PC-9 (cell line): ENCODE measurements at regions not wholly inside any gene's neighbourhood (a gene's known extent, or its start where the extent isn't known, plus 50 kb on each side); places are given as distances from the start of the nearest gene placed in this dataset.

Experiments
- BruUV-seq: library from RNA; stranded (reverse); fragments of 400-500 nt; replicated peaks from 2 replicates; lab custom pipeline; 2021; lab: Mats Ljungman, UMichigan
- CTCF ChIA-PET: fragments of 300-600 bp; sonication (Branson Sonifier 250); formaldehyde crosslinking; loops from one replicate; lab custom pipeline; 2022; ENCODE audit warnings: antibody characterized with exemption; lab: Charles Lee
- POLR2A ChIA-PET: fragments of 300-600 bp; sonication (Branson Sonifier 250); formaldehyde crosslinking; loops from one replicate; lab custom pipeline; 2022; ENCODE audit warnings: antibody characterized with exemption; ENCODE audit not compliant: unreplicated experiment; lab: Charles Lee
- DNase-seq, 2 experiments: peaks; one replicate each; pipeline versions ENCODE4 v3.0.0 to v3.0.0-alpha.2; 2015 to 2022; ENCODE audit warnings: mixed read lengths in 1 of 2
- H2AFZ ChIP-seq: fragments of 200-600 bp; sonication (generic); 2 replicates; pipeline ENCODE4 v1.8.1; 2017; ENCODE audit warnings: antibody characterized with exemption
- H3F3A ChIP-seq: fragments of 200-600 bp; sonication (generic); 2 replicates; pipeline ENCODE4 v1.8.1; 2017; ENCODE audit warnings: antibody characterized with exemption, mild to moderate bottlenecking, low read depth; ENCODE audit not compliant: insufficient read depth
- H3K27ac ChIP-seq: fragments of 200-600 bp; sonication (generic); 2 replicates; pipeline ENCODE4 v1.6.1; 2016; ENCODE audit warnings: mixed run types
- H3K27me3 ChIP-seq: fragments of 200-600 bp; sonication (generic); 2 replicates; pipeline ENCODE4 v1.6.1; 2016; ENCODE audit warnings: low read depth, mixed run types; ENCODE audit not compliant: insufficient read depth
- H3K36me3 ChIP-seq: fragments of 200-600 bp; sonication (generic); 2 replicates; pipeline ENCODE4 v1.6.1; 2016; ENCODE audit warnings: low read depth, mixed run types
- H3K4me1 ChIP-seq: fragments of 200-600 bp; sonication (generic); replicated peaks from 2 replicates; pipeline ENCODE4 v1.6.1; 2016; ENCODE audit warnings: mixed run types; ENCODE audit not compliant: insufficient read depth
- H3K4me2 ChIP-seq: fragments of 200-600 bp; sonication (generic); 2 replicates; pipeline ENCODE4 v1.6.1; 2017; ENCODE audit warnings: mixed run types
- H3K4me3 ChIP-seq: fragments of 200-600 bp; sonication (generic); 2 replicates; pipeline ENCODE4 v1.6.1; 2016; ENCODE audit warnings: mixed run types
- H3K79me2 ChIP-seq: fragments of 200-600 bp; sonication (generic); 2 replicates; pipeline ENCODE4 v1.6.1; 2017; ENCODE audit warnings: low read depth, mixed run types
- H3K9me2 ChIP-seq: fragments of 200-600 bp; sonication (generic); 2 replicates; pipeline ENCODE4 v1.8.1; 2017; ENCODE audit warnings: mild to moderate bottlenecking; ENCODE audit not compliant: insufficient read depth
- H3K9me3 ChIP-seq: fragments of 200-600 bp; sonication (generic); 2 replicates; pipeline ENCODE4 v1.8.1; 2016; ENCODE audit warnings: low read depth; ENCODE audit not compliant: insufficient read depth
- H4K20me1 ChIP-seq: fragments of 200-600 bp; sonication (generic); 2 replicates; pipeline ENCODE4 v1.8.1; 2017; ENCODE audit not compliant: insufficient read depth
- EZH2 ChIP-seq: fragments of 200-600 bp; sonication (generic); IDR thresholded peaks from 2 replicates; pipeline ENCODE4 v1.8.0; 2017; ENCODE audit warnings: antibody characterized with exemption, low read depth
- intact Hi-C: fragments of 100-400 bp; cut with micrococcal nuclease; formaldehyde crosslinking; loops from one replicate; pipeline ENCODE4 v1.10.0; 2022; ENCODE audit not compliant: unreplicated experiment
- TF ChIP-seq, protein P1 (sequence below): fragments of 200-600 bp; sonication (generic); conservative IDR thresholded peaks from 2 replicates; pipeline ENCODE4 v1.6.1; 2017; ENCODE audit warnings: mixed run types, antibody characterized with exemption, mild to moderate bottlenecking, moderate library complexity

GRCh38 chr7:19400758-19401254, 255.6 kb upstream of the FERD3L start:
- intact Hi-C loops = no loop called here
- no peaks in the 10 kb centered on the region for H4K20me1 ChIP-seq
- TF ChIP-seq EZH2 = no peak
- TF ChIP-seq, protein P1, sequence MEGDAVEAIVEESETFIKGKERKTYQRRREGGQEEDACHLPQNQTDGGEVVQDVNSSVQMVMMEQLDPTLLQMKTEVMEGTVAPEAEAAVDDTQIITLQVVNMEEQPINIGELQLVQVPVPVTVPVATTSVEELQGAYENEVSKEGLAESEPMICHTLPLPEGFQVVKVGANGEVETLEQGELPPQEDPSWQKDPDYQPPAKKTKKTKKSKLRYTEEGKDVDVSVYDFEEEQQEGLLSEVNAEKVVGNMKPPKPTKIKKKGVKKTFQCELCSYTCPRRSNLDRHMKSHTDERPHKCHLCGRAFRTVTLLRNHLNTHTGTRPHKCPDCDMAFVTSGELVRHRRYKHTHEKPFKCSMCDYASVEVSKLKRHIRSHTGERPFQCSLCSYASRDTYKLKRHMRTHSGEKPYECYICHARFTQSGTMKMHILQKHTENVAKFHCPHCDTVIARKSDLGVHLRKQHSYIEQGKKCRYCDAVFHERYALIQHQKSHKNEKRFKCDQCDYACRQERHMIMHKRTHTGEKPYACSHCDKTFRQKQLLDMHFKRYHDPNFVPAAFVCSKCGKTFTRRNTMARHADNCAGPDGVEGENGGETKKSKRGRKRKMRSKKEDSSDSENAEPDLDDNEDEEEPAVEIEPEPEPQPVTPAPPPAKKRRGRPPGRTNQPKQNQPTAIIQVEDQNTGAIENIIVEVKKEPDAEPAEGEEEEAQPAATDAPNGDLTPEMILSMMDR = no peak
- no peaks in the 10 kb centered on the region for H3K9me2 ChIP-seq
- no peaks in the 10 kb centered on the region for H3K36me3 ChIP-seq
- ChIA-PET CTCF (interaction anchor here (0.6 kb wide), 2 partner anchors 19 to 91 kb away, joined by 3 to 4 read pairs; no protein-coding TSS in a partner anchor), POLR2A (no interaction called here)
- H3K79me2 ChIP-seq = no peaks in the 10 kb centered on the region
- H3F3A ChIP-seq = no peaks in the 10 kb centered on the region
- H2AFZ ChIP-seq = no peak overlapping the region
- BruUV-seq = no TSS peak
- DNase-seq = no peak
- H3K27ac ChIP-seq = no peak overlapping the region
- no peak overlapping the region for H3K4me2 ChIP-seq
- H3K4me3 ChIP-seq = no peak overlapping the region
- peaks cover 7% of the 10 kb centered on the region for H3K4me1 ChIP-seq
- H3K27me3 ChIP-seq = no peaks in the 10 kb centered on the region
- no peaks in the 10 kb centered on the region; the same call in 1 of the 2 replicates for H3K9me3 ChIP-seq

DNA sequence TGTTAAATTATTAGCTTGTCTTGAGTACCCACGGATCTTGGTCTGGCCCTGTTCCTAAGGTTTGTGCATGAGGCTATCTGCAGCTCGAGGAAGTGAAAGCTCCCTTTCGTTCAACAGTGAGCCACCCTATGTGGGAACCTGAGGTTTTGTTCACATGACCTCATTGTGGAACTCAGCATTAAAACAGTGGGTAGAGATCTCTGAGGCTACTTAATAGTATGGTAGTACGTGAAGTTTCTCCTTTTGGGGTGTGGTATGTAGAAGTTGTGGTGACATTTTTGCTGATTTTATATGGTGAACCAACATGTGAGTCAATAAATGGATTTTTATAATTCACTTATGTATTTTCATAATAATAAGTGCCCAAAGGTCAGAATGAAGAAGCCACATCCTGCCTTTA, 252.7 kb upstream of the FERD3L start:
- H3K36me3 ChIP-seq = no peaks in the 10 kb centered on the region
- BruUV-seq = no TSS peak

GRCh38 chr7:19392246-19392645, 247.0 kb upstream of the FERD3L start:
- ChIA-PET POLR2A (no interaction called here), CTCF (no interaction called here)
- no peak overlapping the region for H2AFZ ChIP-seq
- H3K79me2 ChIP-seq = no peaks in the 10 kb centered on the region
- no peaks in the 10 kb centered on the region for H3K9me3 ChIP-seq
- H3F3A ChIP-seq = no peaks in the 10 kb centered on the region
- no TSS peak for BruUV-seq
- H4K20me1 ChIP-seq = no peaks in the 10 kb centered on the region
- no peak overlapping the region for H3K27ac ChIP-seq
- no peak overlapping the region for H3K4me3 ChIP-seq
- intact Hi-C loops = no loop called here
- TF ChIP-seq, protein P1 = no peak
- TF ChIP-seq EZH2 = no peak
- no peak overlapping the region for H3K4me2 ChIP-seq
- H3K9me2 ChIP-seq = 0 out of 2 replicates have a peak, but pooled peaks cover 3% of the 10 kb centered on the region
- no peaks in the 10 kb centered on the region for H3K27me3 ChIP-seq
- no peaks in the 10 kb centered on the region for H3K4me1 ChIP-seq
- H3K36me3 ChIP-seq = no peaks in the 10 kb centered on the region
- DNase-seq = no peak

More for the DNA sequence above, 252.7 kb upstream of the FERD3L start:
- Histone ChIP-seq H3K79me2 (no peaks in the 10 kb centered on the region), H3K4me2 (0 out of 2 replicates have a peak overlapping the region, but pooled peaks have one; percentile 2), H3K27ac (no peak overlapping the region), H2AFZ (no peak overlapping the region), H3F3A (no peaks in the 10 kb centered on the region), H3K4me1 (no peaks in the 10 kb centered on the region), H3K9me3 (no peaks in the 10 kb centered on the region; the same call in 1 of the 2 replicates), H4K20me1 (no peaks in the 10 kb centered on the region), H3K27me3 (no peaks in the 10 kb centered on the region), H3K4me3 (no peak overlapping the region), H3K9me2 (no peaks in the 10 kb centered on the region)
- DNase-seq = no peak
- CTCF ChIA-PET = no interaction called here
- POLR2A ChIA-PET = interaction anchor here (0.6 kb wide), 1 partner anchor 56 kb away, joined by 3 read pairs; no protein-coding TSS in a partner anchor
- no peak for TF ChIP-seq EZH2
- TF ChIP-seq, protein P1 = no peak
- intact Hi-C loops = no loop called here
